A673 (cell line): ENCODE measurements at regions not wholly inside any gene's neighbourhood (a gene's known extent, or its start where the extent isn't known, plus 50 kb on each side); places are given as distances from the start of the nearest gene placed in this dataset.

Source experiments
- CTCF ChIP-seq: fragments of 300-800, 200-600 bp; sonication (generic); conservative IDR thresholded peaks from 2 replicates; pipeline ENCODE4 v1.5.1; 2017; ENCODE audit warnings: low read depth, mild to moderate bottlenecking, antibody characterized with exemption, low read length, moderate library complexity, mixed read lengths
- EZH2 ChIP-seq: fragments of 200-600 bp; sonication (generic); IDR thresholded peaks from 2 replicates; pipeline ENCODE4 v1.6.1; 2017; ENCODE audit warnings: borderline replicate concordance, low read depth, mild to moderate bottlenecking, mixed read lengths, antibody characterized with exemption, low read length; ENCODE audit not compliant: poor library complexity, severe bottlenecking

GRCh38 chr10:2076528-2076927 lies 339.2 kb upstream of the ADARB2 start:
- TF ChIP-seq CTCF, result no peak
- no peak for TF ChIP-seq EZH2
